ENCODE measurements at regions not wholly inside any gene's neighbourhood (a gene's known extent, or its start where the extent isn't known, plus 50 kb on each side); places are given as distances from the start of the nearest gene placed in this dataset.

GRCh38 chr1:80966266-80966665 is 834.5 kb upstream of the ADGRL2 start:
- ATAC-seq (no peak), DNase-seq (no peak)
- intact Hi-C loops (cut with micrococcal nuclease) = no loop called here

- ATAC-seq = no peak
- intact Hi-C loops (cut with micrococcal nuclease) = no loop called here
- no peak for DNase-seq
Observed at GRCh38 chr1:80962564-80962963, 838.2 kb upstream of the ADGRL2 start.

GRCh38 chr1:80961464-80962190 is 839.1 kb upstream of the ADGRL2 start:
- intact Hi-C loops (cut with micrococcal nuclease) = no loop called here
- DNase-seq = no peak

GRCh38 chr1:80933346-80933745 is 867.4 kb upstream of the ADGRL2 start:
- intact Hi-C loops (cut with micrococcal nuclease) = no loop called here
- no peak for ATAC-seq
- no peak for DNase-seq

More at GRCh38 chr1:80961464-80962190, 839.1 kb upstream of the ADGRL2 start:
- ATAC-seq = no peak

- intact Hi-C loops (cut with micrococcal nuclease) = no loop called here
- DNase-seq (no peak), ATAC-seq (no peak)
Observed at GRCh38 chr1:80931178-80931577, 869.6 kb upstream of the ADGRL2 start.

- no peak for DNase-seq
- intact Hi-C loops (cut with micrococcal nuclease) = no loop called here
- ATAC-seq = no peak
Observed at GRCh38 chr1:80929868-80930508, 870.7 kb upstream of the ADGRL2 start.

GRCh38 chr1:80926531-80926930 is 874.2 kb upstream of the ADGRL2 start:
- ATAC-seq = no peak
- no peak for DNase-seq
- intact Hi-C loops (cut with micrococcal nuclease) = no loop called here

- intact Hi-C loops (cut with micrococcal nuclease) = no loop called here
- no peak for ATAC-seq
Observed at GRCh38 chr1:80925130-80925805, 875.5 kb upstream of the ADGRL2 start.

GRCh38 chr1:80924290-80924689 is 876.4 kb upstream of the ADGRL2 start:
- intact Hi-C loops (cut with micrococcal nuclease) = no loop called here
- DNase-seq (no peak), ATAC-seq (no peak)

More at GRCh38 chr1:80925130-80925805, 875.5 kb upstream of the ADGRL2 start:
- no peak for DNase-seq

- no peak for DNase-seq
- ATAC-seq = no peak
- intact Hi-C loops (cut with micrococcal nuclease) = no loop called here
Observed at GRCh38 chr1:80922906-80923305, 877.8 kb upstream of the ADGRL2 start.

GRCh38 chr1:80919426-80919825 is 881.3 kb upstream of the ADGRL2 start:
- ATAC-seq = no peak
- no peak for DNase-seq
- intact Hi-C loops (cut with micrococcal nuclease) = no loop called here

- intact Hi-C loops (cut with micrococcal nuclease) = no loop called here
- no peak for DNase-seq
- ATAC-seq = no peak
Observed at GRCh38 chr1:80918380-80918779, 882.4 kb upstream of the ADGRL2 start.

GRCh38 chr1:80917826-80918225 is 882.9 kb upstream of the ADGRL2 start:
- DNase-seq (no peak), ATAC-seq (no peak)
- intact Hi-C loops (cut with micrococcal nuclease) = no loop called here

- intact Hi-C loops (cut with micrococcal nuclease) = no loop called here
- ATAC-seq (no peak), DNase-seq (no peak)
Observed at GRCh38 chr1:80917225-80917624, 883.5 kb upstream of the ADGRL2 start.

GRCh38 chr1:80915491-80915890 is 885.2 kb upstream of the ADGRL2 start:
- intact Hi-C loops (cut with micrococcal nuclease) = no loop called here
- no peak for DNase-seq
- no peak for ATAC-seq

- no peak for ATAC-seq
- intact Hi-C loops (cut with micrococcal nuclease) = no loop called here
- no peak for DNase-seq
Observed at GRCh38 chr1:80910426-80910825, 890.3 kb upstream of the ADGRL2 start.

- intact Hi-C loops (cut with micrococcal nuclease) = no loop called here
Observed at GRCh38 chr1:80909172-80909784, 891.5 kb upstream of the ADGRL2 start.

GRCh38 chr1:80896781-80897356 is 903.9 kb upstream of the ADGRL2 start:
- ATAC-seq (no peak), DNase-seq (no peak)
- intact Hi-C loops (cut with micrococcal nuclease) = no loop called here

More at GRCh38 chr1:80909172-80909784, 891.5 kb upstream of the ADGRL2 start:
- ATAC-seq = no peak
- DNase-seq = no peak

- no peak for ATAC-seq
- no peak for DNase-seq
- intact Hi-C loops (cut with micrococcal nuclease) = no loop called here
Observed at GRCh38 chr1:80894921-80895320, 905.8 kb upstream of the ADGRL2 start.

GRCh38 chr1:80893115-80893514 is 907.6 kb upstream of the ADGRL2 start:
- ATAC-seq (no peak), DNase-seq (no peak)
- intact Hi-C loops (cut with micrococcal nuclease) = no loop called here

Data from left ventricle myocardium superior (tissue), 1 donor.